CD4-positive, alpha-beta T cell treated with Interleukin-15 for 1 hour (primary cell): ENCODE measurements at regions not wholly inside any gene's neighbourhood (a gene's known extent, or its start where the extent isn't known, plus 50 kb on each side); places are given as distances from the start of the nearest gene placed in this dataset.
"Not testable (repeated sequence)": the region's sequence is repeated elsewhere in the genome, so short reads cannot be mapped to it uniquely, and the experiment has no call there.

ENCODE experiments used
- DNase-seq: peaks from one replicate; pipeline ENCODE4 v3.0.0-alpha.2; 2020

GRCh38 chr3:10707400-10708215 is 108.4 kb upstream of the SLC6A11 start:
- DNase-seq = no peak

GRCh38 chr3:10708216-10708893 is 107.7 kb upstream of the SLC6A11 start:
- DNase-seq = no peak

- no peak for DNase-seq
These were observed 106.8 kb upstream of the SLC6A11 start for GRCh38 chr3:10709110-10709781.

- DNase-seq = no peak
These were observed 103.9 kb upstream of the SLC6A11 start for GRCh38 chr3:10712121-10712520.

- no peak for DNase-seq
These were observed 102.4 kb upstream of the SLC6A11 start for GRCh38 chr3:10713656-10714055.

- DNase-seq = no peak
These were observed 100.1 kb upstream of the SLC6A11 start for GRCh38 chr3:10715886-10716285.

- no peak for DNase-seq
These were observed 99.1 kb upstream of the SLC6A11 start for GRCh38 chr3:10716964-10717363.

GRCh38 chr3:10717756-10718155 is 98.3 kb upstream of the SLC6A11 start:
- no peak for DNase-seq

- no peak for DNase-seq
These were observed 94.9 kb upstream of the SLC6A11 start for GRCh38 chr3:10721101-10721500.

- no peak for DNase-seq
These were observed 93.1 kb upstream of the SLC6A11 start for GRCh38 chr3:10722911-10723310.

GRCh38 chr3:10723991-10724390 is 92.0 kb upstream of the SLC6A11 start:
- no peak for DNase-seq

GRCh38 chr3:10725067-10725466 is 91.0 kb upstream of the SLC6A11 start:
- DNase-seq = no peak

GRCh38 chr3:10725846-10726245 is 90.2 kb upstream of the SLC6A11 start:
- no peak for DNase-seq

GRCh38 chr3:10726787-10727186 is 89.2 kb upstream of the SLC6A11 start:
- no peak for DNase-seq

- DNase-seq = no peak
These were observed 86.6 kb upstream of the SLC6A11 start for GRCh38 chr3:10729439-10729838.

- no peak for DNase-seq
These were observed 83.7 kb upstream of the SLC6A11 start for GRCh38 chr3:10732292-10732691.

- no peak for DNase-seq
These were observed 82.7 kb upstream of the SLC6A11 start for GRCh38 chr3:10733297-10733696.

- not testable (repeated sequence) for DNase-seq
These were observed 79.6 kb upstream of the SLC6A11 start for GRCh38 chr3:10736444-10736843.

- no peak for DNase-seq
These were observed 78.2 kb upstream of the SLC6A11 start for GRCh38 chr3:10737785-10738184.

GRCh38 chr3:10738688-10739372 is 77.2 kb upstream of the SLC6A11 start:
- peak; percentile 47 for DNase-seq

GRCh38 chr3:10740954-10741353 is 75.1 kb upstream of the SLC6A11 start:
- no peak for DNase-seq

- no peak for DNase-seq
These were observed 73.9 kb upstream of the SLC6A11 start for GRCh38 chr3:10741891-10742671.
